Common myeloid progenitor, CD34-positive (primary cell): ENCODE measurements at regions not wholly inside any gene's neighbourhood (a gene's known extent, or its start where the extent isn't known, plus 50 kb on each side); places are given as distances from the start of the nearest gene placed in this dataset.
"Not testable (repeated sequence)": the region's sequence is repeated elsewhere in the genome, so short reads cannot be mapped to it uniquely, and the experiment has no call there.

Experiments used
- CTCF ChIA-PET: fragments of 350-600 bp; sonication (Branson Sonifier 250); formaldehyde crosslinking; loops from one replicate; lab custom pipeline; 2021; ENCODE audit warnings: antibody characterized with exemption; lab: Charles Lee
- POLR2A ChIA-PET: fragments of 350-600 bp; sonication (Branson Sonifier 250); formaldehyde crosslinking; loops from one replicate; lab custom pipeline; 2021; ENCODE audit warnings: antibody characterized with exemption; lab: Charles Lee
- DNase-seq, 3 donors: peaks; one replicate each; pipeline versions ENCODE4 v3.0.0 to v3.0.0-alpha.2; 2013
- H3K27ac ChIP-seq, 2 experiments: 1 replicate in 1 of 2; 2 replicates in 1 of 2; pipeline ENCODE4 v1.7.0; 2013; ENCODE audit warnings: inconsistent platforms in 2 of 2, low read length in 2 of 2, mild to moderate bottlenecking in 2 of 2, low read depth in 1 of 2, moderate library complexity in 1 of 2; ENCODE audit not compliant: severe bottlenecking in 2 of 2, insufficient read depth in 1 of 2, poor library complexity in 1 of 2
- H3K27me3 ChIP-seq, 5 experiments: replicated peaks in 2 of 5; 1 replicate in 3 of 5; 2 replicates in 2 of 5; pipeline versions ENCODE4 v1.6.1 to v1.7.0; 2013; ENCODE audit warnings: low read length in 4 of 5, mild to moderate bottlenecking in 2 of 5, moderate library complexity in 2 of 5, inconsistent platforms in 1 of 5; ENCODE audit not compliant: insufficient read depth in 5 of 5, control insufficient read depth in 4 of 5
- H3K36me3 ChIP-seq, 4 experiments: 1 replicate in 2 of 4; 2 replicates in 2 of 4; pipeline versions ENCODE4 v1.6.1 to v1.7.0; 2013; ENCODE audit warnings: low read length in 3 of 4, control low read depth in 1 of 4, mild to moderate bottlenecking in 1 of 4; ENCODE audit not compliant: control insufficient read depth in 4 of 4, insufficient read depth in 4 of 4
- H3K4me1 ChIP-seq, 4 experiments: 1 replicate in 3 of 4; 2 replicates in 1 of 4; pipeline versions ENCODE4 v1.6.1 to v1.7.1; 2013; ENCODE audit warnings: low read length in 3 of 4, mild to moderate bottlenecking in 3 of 4, control low read depth in 1 of 4, inconsistent platforms in 1 of 4, moderate library complexity in 1 of 4; ENCODE audit not compliant: control insufficient read depth in 4 of 4, insufficient read depth in 4 of 4; ENCODE audit errors: control extremely low read depth in 1 of 4
- H3K4me3 ChIP-seq, 7 experiments: 1 replicate in 4 of 7; 2 replicates in 3 of 7; pipeline versions ENCODE4 v1.5.1 to v1.7.0; 2013; ENCODE audit warnings: mild to moderate bottlenecking in 7 of 7, low read length in 6 of 7, moderate library complexity in 6 of 7, inconsistent platforms in 2 of 7, low read depth in 2 of 7, control low read depth in 1 of 7; ENCODE audit not compliant: insufficient read depth in 4 of 7, control insufficient read depth in 1 of 7; ENCODE audit errors: extremely low read depth in 1 of 7
- H3K9me3 ChIP-seq, 5 experiments: 1 replicate in 4 of 5; 2 replicates in 1 of 5; pipeline versions ENCODE4 v1.6.1 to v1.7.1; 2013; ENCODE audit warnings: low read length in 4 of 5, mild to moderate bottlenecking in 2 of 5, inconsistent platforms in 1 of 5, low read depth in 1 of 5, moderate library complexity in 1 of 5; ENCODE audit not compliant: control insufficient read depth in 4 of 5, insufficient read depth in 2 of 5; ENCODE audit errors: control extremely low read depth in 1 of 5
- WGBS: methylation state at CpG from one replicate; pipeline ENCODE4 v1.1.5; 2013; ENCODE audit not compliant: insufficient coverage; 5-methylcytosine and 5-hydroxymethylcytosine counted together

GRCh38 chr2:3899536-3900155 lies 196.3 kb downstream of the DCDC2C start:
- Histone ChIP-seq H3K27me3 (peaks cover 0 to 59% (median 20%) of the 10 kb centered on the region in 5 experiments), H3K4me3 (no peak overlapping the region), H3K9me3 (peaks cover 0 to 20% (median 0%) of the 10 kb centered on the region in 5 experiments), H3K27ac (no peak overlapping the region), H3K36me3 (no peaks in the 10 kb centered on the region), H3K4me1 (peaks cover 0 to 9% (median 4%) of the 10 kb centered on the region in 4 experiments)
- peak; percentile 14 to 52 (median 37) for DNase-seq
- POLR2A ChIA-PET: no interaction called here
- CTCF ChIA-PET: no interaction called here
- WGBS: 0% methylated on average over 1 of the region's 4 CpGs

DNA sequence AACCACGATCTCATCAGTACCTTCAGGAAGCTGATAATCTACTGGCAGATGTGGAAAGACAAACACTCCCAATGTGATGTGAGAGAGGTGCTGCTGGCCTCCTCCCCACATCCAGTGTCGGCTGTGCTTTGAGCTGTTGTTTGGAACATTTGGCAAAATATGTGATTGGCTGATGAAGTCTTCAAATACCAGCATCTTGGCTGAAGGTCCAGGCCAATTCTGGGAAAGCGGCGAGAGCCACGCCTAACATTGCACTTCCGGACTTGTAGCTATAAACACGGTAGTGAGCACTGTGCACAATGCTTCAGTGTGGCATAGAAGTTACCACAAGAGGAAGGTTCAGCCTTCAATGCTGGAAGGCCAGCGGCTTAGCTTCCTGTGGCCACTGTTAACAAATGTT lies 198.8 kb downstream of the DCDC2C start:
- Histone ChIP-seq H3K27me3 (peaks cover 0 to 58% (median 19%) of the 10 kb centered on the region in 5 experiments), H3K36me3 (no peaks in the 10 kb centered on the region), H3K9me3 (peaks cover 0 to 11% (median 3%) of the 10 kb centered on the region in 5 experiments), H3K4me3 (no peak overlapping the region), H3K4me1 (peaks cover 0 to 9% (median 4%) of the 10 kb centered on the region in 4 experiments), H3K27ac (no peak overlapping the region)
- WGBS: 74% methylated on average over 6 of the region's 8 CpGs
- DNase-seq: no peak
- ChIA-PET POLR2A (no interaction called here), CTCF (no interaction called here)

DNA sequence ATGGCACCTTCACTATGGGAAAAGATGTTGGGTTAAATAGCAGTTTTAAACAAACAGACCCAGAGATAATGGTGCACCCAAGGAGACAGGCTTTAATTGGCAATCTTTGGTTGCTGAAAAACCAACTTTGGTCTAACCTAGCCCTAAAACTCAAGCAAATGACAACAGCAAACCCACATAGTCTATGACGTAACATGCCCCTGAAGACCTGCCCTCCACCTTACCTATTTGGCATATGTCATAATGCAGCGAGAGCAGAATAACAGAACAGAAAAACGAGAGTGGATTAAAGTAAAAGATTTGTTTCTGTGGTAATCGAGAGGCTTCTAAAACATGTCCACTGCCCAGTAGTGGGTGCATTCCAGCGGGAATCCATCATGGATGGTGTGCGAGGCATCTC lies 200.7 kb downstream of the DCDC2C start:
- no peak overlapping the region for H3K27ac ChIP-seq
- no peaks in the 10 kb centered on the region for H3K36me3 ChIP-seq
- CTCF ChIA-PET: no interaction called here
- POLR2A ChIA-PET: no interaction called here
- peaks cover 0 to 6% (median 3%) of the 10 kb centered on the region in 4 experiments for H3K4me1 ChIP-seq
- 86% methylated on average over 5 of the region's 6 CpGs for WGBS
- no peak overlapping the region for H3K4me3 ChIP-seq
- peaks cover 1 to 16% (median 10%) of the 10 kb centered on the region in 5 experiments for H3K9me3 ChIP-seq
- peaks cover 0 to 48% (median 17%) of the 10 kb centered on the region in 5 experiments for H3K27me3 ChIP-seq
- DNase-seq: no peak

DNA sequence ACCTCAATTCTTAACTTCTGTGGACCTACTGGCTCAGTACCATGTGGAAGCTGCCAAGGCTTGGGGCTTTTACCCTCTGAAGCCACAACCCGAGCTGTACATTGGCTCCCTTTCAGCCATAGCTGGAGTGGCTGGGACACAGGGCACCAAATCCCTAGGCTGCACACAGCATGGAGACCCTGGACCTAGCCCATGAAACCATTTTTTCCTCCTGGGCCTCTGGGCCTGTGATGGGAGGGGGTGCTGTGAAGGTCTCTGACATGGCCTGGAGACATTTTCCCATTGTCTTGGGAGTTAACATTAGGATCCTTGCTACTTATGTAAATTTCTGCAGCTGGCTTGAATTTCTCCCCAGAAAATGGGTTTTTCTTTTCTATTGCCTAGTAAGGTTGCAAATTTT lies 205.1 kb downstream of the DCDC2C start:
- H3K27ac ChIP-seq, POLR2A ChIA-PET, H3K4me1 ChIP-seq, CTCF ChIA-PET, H3K4me3 ChIP-seq, DNase-seq, H3K36me3 ChIP-seq: not testable (repeated sequence)
- 100% methylated on average over 1 of the region's 1 CpG for WGBS
- H3K9me3 ChIP-seq: peaks cover 1 to 23% (median 12%) of the 10 kb centered on the region in 5 experiments
- H3K27me3 ChIP-seq: peaks cover 3 to 41% (median 8%) of the 10 kb centered on the region in 5 experiments

GRCh38 chr2:3911882-3912455 lies 208.6 kb downstream of the DCDC2C start:
- H3K27me3 ChIP-seq: peaks cover 3 to 44% (median 10%) of the 10 kb centered on the region in 5 experiments
- H3K36me3 ChIP-seq: no peaks in the 10 kb centered on the region
- H3K4me3 ChIP-seq: no peak overlapping the region
- H3K27ac ChIP-seq: no peak overlapping the region
- no peak for DNase-seq
- CTCF ChIA-PET: interaction anchor here (0.6 kb wide), 1 partner anchor 48 kb away, joined by 5 read pairs; no protein-coding TSS in a partner anchor
- H3K4me1 ChIP-seq: no peaks in the 10 kb centered on the region
- peaks cover 0 to 20% (median 8%) of the 10 kb centered on the region in 5 experiments for H3K9me3 ChIP-seq
- POLR2A ChIA-PET: no interaction called here
- WGBS: 79% methylated on average over 9 of the region's 13 CpGs

- POLR2A ChIA-PET: no interaction called here
- Histone ChIP-seq H3K27ac (no peak overlapping the region), H3K27me3 (peaks cover 3 to 45% (median 10%) of the 10 kb centered on the region in 5 experiments), H3K36me3 (no peaks in the 10 kb centered on the region), H3K9me3 (peaks cover 0 to 14% (median 5%) of the 10 kb centered on the region in 5 experiments), H3K4me3 (no peak overlapping the region), H3K4me1 (no peaks in the 10 kb centered on the region)
- CTCF ChIA-PET: no interaction called here
- DNase-seq: no peak
- 58% methylated on average over 12 of the region's 12 CpGs for WGBS
Observed at GRCh38 chr2:3913166-3913565, 209.8 kb downstream of the DCDC2C start.

GRCh38 chr2:3914241-3914640 lies 210.9 kb downstream of the DCDC2C start:
- CTCF ChIA-PET: no interaction called here
- DNase-seq: no peak
- H3K27me3 ChIP-seq: peaks cover 3 to 48% (median 10%) of the 10 kb centered on the region in 5 experiments

More at GRCh38 chr2:3914241-3914640, 210.9 kb downstream of the DCDC2C start:
- 80% methylated on average over 3 of the region's 3 CpGs for WGBS
- peaks cover 0 to 8% (median 0%) of the 10 kb centered on the region in 5 experiments for H3K9me3 ChIP-seq
- no peaks in the 10 kb centered on the region for H3K4me1 ChIP-seq
- POLR2A ChIA-PET: no interaction called here
- no peak overlapping the region for H3K27ac ChIP-seq
- H3K4me3 ChIP-seq: no peak overlapping the region
- H3K36me3 ChIP-seq: no peaks in the 10 kb centered on the region
